ENCODE measurements at regions not wholly inside any gene's neighbourhood (a gene's known extent, or its start where the extent isn't known, plus 50 kb on each side); places are given as distances from the start of the nearest gene placed in this dataset.

GRCh38 chr16:63714876-63715275 is 1407.0 kb downstream of the CDH11 start:
- no peaks in the 10 kb centered on the region for H3K27me3 Mint-ChIP-seq (ENCODE audit: low read depth in 2 of 2)
- intact Hi-C loops (cut with micrococcal nuclease) = no loop called here
- no peak for ATAC-seq

GRCh38 chr16:63712725-63713124 is 1409.1 kb downstream of the CDH11 start:
- 89% methylated on average over 1 of the region's 1 CpG for WGBS (ENCODE audit: insufficient coverage)
- intact Hi-C loops (cut with micrococcal nuclease) = no loop called here

More at GRCh38 chr16:63714876-63715275, 1407.0 kb downstream of the CDH11 start:
- DNase-seq = no peak
- Mint-ChIP-seq H3K27ac (no peak overlapping the region), H3K4me1 (no peaks in the 10 kb centered on the region), H3K9me3 (peaks cover 11 to 13% of the 10 kb centered on the region in 2 donors), H3K36me3 (no peaks in the 10 kb centered on the region), H3K4me3 (no peak overlapping the region)
- WGBS (ENCODE audit: insufficient coverage) = 90% methylated on average over 3 of the region's 3 CpGs
- no peak overlapping the region for H3K4me3 ChIP-seq (ENCODE audit: low read length)
- no peak overlapping the region for H3K27ac ChIP-seq (ENCODE audit: low read length)
- no peaks in the 10 kb centered on the region for H3K9me3 ChIP-seq (ENCODE audit: control insufficient read depth, insufficient read depth, low read length)
- H3K4me1 ChIP-seq (ENCODE audit: control insufficient read depth, insufficient read depth, low read length) = no peaks in the 10 kb centered on the region
- no peak for TF ChIP-seq CTCF (IDR thresholded peaks at IDR 0.05)
- no peaks in the 10 kb centered on the region for H3K36me3 ChIP-seq (ENCODE audit: control insufficient read depth, insufficient read depth, low read length)
- no peaks in the 10 kb centered on the region for H3K27me3 ChIP-seq (ENCODE audit: control insufficient read depth, insufficient read depth, low read length)

GRCh38 chr16:63703612-63704011 is 1418.3 kb downstream of the CDH11 start:
- DNase-seq = no peak
- H3K36me3 Mint-ChIP-seq = peaks cover 8% of the 10 kb centered on the region
- ATAC-seq = no peak
- no peak overlapping the region for H3K4me3 Mint-ChIP-seq
- Histone ChIP-seq H3K4me1 (ENCODE audit: control insufficient read depth, insufficient read depth, low read length) (no peaks in the 10 kb centered on the region), H3K4me3 (ENCODE audit: low read length) (no peak overlapping the region), H3K36me3 (ENCODE audit: control insufficient read depth, insufficient read depth, low read length) (no peaks in the 10 kb centered on the region), H3K27me3 (ENCODE audit: control insufficient read depth, insufficient read depth, low read length) (no peaks in the 10 kb centered on the region), H3K9me3 (ENCODE audit: control insufficient read depth, insufficient read depth, low read length) (peaks cover 4% of the 10 kb centered on the region), H3K27ac (ENCODE audit: low read length) (no peak overlapping the region)
- H3K27ac Mint-ChIP-seq = no peak overlapping the region
- no peak for TF ChIP-seq CTCF (IDR thresholded peaks at IDR 0.05)
- intact Hi-C loops (cut with micrococcal nuclease) = no loop called here
- 90% methylated on average over 13 of the region's 13 CpGs for WGBS (ENCODE audit: insufficient coverage)
- H3K27me3 Mint-ChIP-seq (ENCODE audit: low read depth in 2 of 2) = no peaks in the 10 kb centered on the region
- H3K9me3 Mint-ChIP-seq = peaks cover 4 to 8% of the 10 kb centered on the region in 2 donors
- H3K4me1 Mint-ChIP-seq = no peaks in the 10 kb centered on the region

More at GRCh38 chr16:63712725-63713124, 1409.1 kb downstream of the CDH11 start:
- TF ChIP-seq CTCF (IDR thresholded peaks at IDR 0.05) = no peak
- Mint-ChIP-seq H3K4me1 (no peaks in the 10 kb centered on the region), H3K9me3 (peaks cover 8 to 18% of the 10 kb centered on the region in 2 donors), H3K36me3 (no peaks in the 10 kb centered on the region), H3K4me3 (no peak overlapping the region), H3K27me3 (ENCODE audit: low read depth in 2 of 2) (no peaks in the 10 kb centered on the region), H3K27ac (no peak overlapping the region)
- Histone ChIP-seq H3K27me3 (ENCODE audit: control insufficient read depth, insufficient read depth, low read length) (no peaks in the 10 kb centered on the region), H3K4me1 (ENCODE audit: control insufficient read depth, insufficient read depth, low read length) (no peaks in the 10 kb centered on the region), H3K9me3 (ENCODE audit: control insufficient read depth, insufficient read depth, low read length) (no peaks in the 10 kb centered on the region), H3K4me3 (ENCODE audit: low read length) (no peak overlapping the region), H3K27ac (ENCODE audit: low read length) (no peak overlapping the region), H3K36me3 (ENCODE audit: control insufficient read depth, insufficient read depth, low read length) (no peaks in the 10 kb centered on the region)
- DNase-seq (no peak), ATAC-seq (no peak)

- Histone ChIP-seq H3K4me1 (ENCODE audit: control insufficient read depth, insufficient read depth, low read length) (no peaks in the 10 kb centered on the region), H3K9me3 (ENCODE audit: control insufficient read depth, insufficient read depth, low read length) (peaks cover 4% of the 10 kb centered on the region), H3K4me3 (ENCODE audit: low read length) (no peak overlapping the region), H3K36me3 (ENCODE audit: control insufficient read depth, insufficient read depth, low read length) (no peaks in the 10 kb centered on the region), H3K27me3 (ENCODE audit: control insufficient read depth, insufficient read depth, low read length) (no peaks in the 10 kb centered on the region), H3K27ac (ENCODE audit: low read length) (no peak overlapping the region)
- TF ChIP-seq CTCF (IDR thresholded peaks at IDR 0.05) = no peak
- H3K4me3 Mint-ChIP-seq = no peak overlapping the region
- peaks cover 8% of the 10 kb centered on the region for H3K36me3 Mint-ChIP-seq
- H3K27ac Mint-ChIP-seq = no peak overlapping the region
- intact Hi-C loops (cut with micrococcal nuclease) = no loop called here
- no peak for ATAC-seq
- H3K27me3 Mint-ChIP-seq (ENCODE audit: low read depth in 2 of 2) = no peaks in the 10 kb centered on the region
- no peaks in the 10 kb centered on the region for H3K4me1 Mint-ChIP-seq
- 76% methylated on average over 11 of the region's 11 CpGs for WGBS (ENCODE audit: insufficient coverage)
- H3K9me3 Mint-ChIP-seq = peaks cover 4 to 8% of the 10 kb centered on the region in 2 donors
- no peak for DNase-seq
These were observed 1418.8 kb downstream of the CDH11 start for GRCh38 chr16:63702981-63703590.

Data from natural killer cell (primary cell).